RWPE1 (cell line): ENCODE measurements at regions not wholly inside any gene's neighbourhood (a gene's known extent, or its start where the extent isn't known, plus 50 kb on each side); places are given as distances from the start of the nearest gene placed in this dataset.
"Not testable (repeated sequence)": the region's sequence is repeated elsewhere in the genome, so short reads cannot be mapped to it uniquely, and the experiment has no call there.

Source experiments
- CTCF ChIA-PET: fragments of 350-600 bp; sonication (Branson Sonifier 250); formaldehyde crosslinking; extraction: SDS; loops from one replicate; lab custom pipeline; 2021; lab: Yijun Ruan, JAX
- POLR2A ChIA-PET: fragments of 400-600 bp; formaldehyde crosslinking; extraction: SDS; loops from one replicate; lab custom pipeline; 2020; ENCODE audit warnings: antibody characterized with exemption; ENCODE audit not compliant: low non-redundant PET; lab: Yijun Ruan, JAX
- DNase-seq: peaks from one replicate; pipeline ENCODE4 v3.0.0; 2012; ENCODE audit warnings: low spot score
- H3K27ac ChIP-seq: fragments of 450-650 bp; 2 replicates; pipeline ENCODE4 v1.5.1; 2017
- CTCF ChIP-seq: fragments of 450-650 bp; conservative IDR thresholded peaks from 2 replicates; pipeline ENCODE4 v1.5.1; 2017; ENCODE audit warnings: low read depth, mild to moderate bottlenecking

GRCh38 chr13:59423708-59424340 is 739.9 kb downstream of the DIAPH3 start:
- no peak for TF ChIP-seq CTCF
- no peak overlapping the region for H3K27ac ChIP-seq
- ChIA-PET POLR2A (no interaction called here), CTCF (interaction anchor here (0.7 kb wide), 1 partner anchor 1161 kb away, joined by 3 read pairs; no protein-coding TSS in a partner anchor)
- no peak for DNase-seq

- ChIA-PET POLR2A (no interaction called here), CTCF (interaction anchor here (0.7 kb wide), 1 partner anchor 1162 kb away, joined by 3 read pairs; no protein-coding TSS in a partner anchor)
- H3K27ac ChIP-seq, result no peak overlapping the region
- no peak for DNase-seq
- TF ChIP-seq CTCF, result no peak
Observed at GRCh38 chr13:59424661-59425060, 739.1 kb downstream of the DIAPH3 start.

GRCh38 chr13:59425211-59425741 is 738.5 kb downstream of the DIAPH3 start:
- no peak for TF ChIP-seq CTCF
- DNase-seq, result no peak
- ChIA-PET CTCF (no interaction called here), POLR2A (no interaction called here)
- no peak overlapping the region for H3K27ac ChIP-seq

- CTCF ChIA-PET, result interaction anchor here (0.5 kb wide), 1 partner anchor 14 kb away, joined by 5 read pairs; no protein-coding TSS in a partner anchor
- DNase-seq, result no peak
- H3K27ac ChIP-seq, result no peak overlapping the region
- POLR2A ChIA-PET, result no interaction called here
- TF ChIP-seq CTCF, result no peak
Observed at GRCh38 chr13:59435024-59435423, 728.7 kb downstream of the DIAPH3 start.

GRCh38 chr13:59437544-59438301 is 726.0 kb downstream of the DIAPH3 start:
- POLR2A ChIA-PET, result no interaction called here
- DNase-seq, result no peak
- CTCF ChIA-PET, result no interaction called here
- no peak overlapping the region for H3K27ac ChIP-seq
- no peak for TF ChIP-seq CTCF

- CTCF ChIA-PET, result no interaction called here
- no peak for TF ChIP-seq CTCF
- no peak overlapping the region for H3K27ac ChIP-seq
- POLR2A ChIA-PET, result no interaction called here
- DNase-seq, result no peak
Observed at GRCh38 chr13:59439776-59440428, 723.8 kb downstream of the DIAPH3 start.

GRCh38 chr13:59441068-59441467 is 722.7 kb downstream of the DIAPH3 start:
- CTCF ChIA-PET, DNase-seq, POLR2A ChIA-PET, H3K27ac ChIP-seq: not testable (repeated sequence)
